Testis (tissue), 2 donors: ENCODE measurements at regions not wholly inside any gene's neighbourhood (a gene's known extent, or its start where the extent isn't known, plus 50 kb on each side); places are given as distances from the start of the nearest gene placed in this dataset.

Source experiments
- DNase-seq: peaks from one replicate; pipeline ENCODE4 v3.0.0-alpha.2; 2019
- H3K27ac ChIP-seq, 2 donors: fragments of 200-600 bp; sonication (generic); one replicate each; pipeline ENCODE4 v1.5.1; 2019
- H3K27me3 ChIP-seq: fragments of 200-600 bp; sonication (generic); one replicate; pipeline ENCODE4 v1.5.1; 2019
- H3K36me3 ChIP-seq: fragments of 200-600 bp; sonication (generic); one replicate; pipeline ENCODE4 v1.5.1; 2017; ENCODE audit warnings: low read depth; ENCODE audit errors: missing control alignments
- H3K4me1 ChIP-seq: fragments of 200-600 bp; sonication (generic); one replicate; pipeline ENCODE4 v1.5.1; 2019
- H3K4me3 ChIP-seq, 2 donors: fragments of 200-600 bp; sonication (generic); one replicate each; pipeline ENCODE4 v1.5.1; 2017 to 2019
- H3K9me3 ChIP-seq: fragments of 200-600 bp; sonication (generic); one replicate; pipeline ENCODE4 v1.5.1; 2017
- POLR2A ChIP-seq: fragments of 450-650 bp; IDR thresholded peaks from one replicate; pipeline ENCODE4 v1.6.1; 2017; ENCODE audit warnings: antibody characterized with exemption, mild to moderate bottlenecking, moderate library complexity
- WGBS, 2 donors: methylation state at CpG; one replicate each; pipeline ENCODE4 v1.1.5; 2018; 5-methylcytosine and 5-hydroxymethylcytosine counted together
- intact Hi-C: fragments of 100-400 bp; cut with DNase I; formaldehyde crosslinking; loops from one replicate; pipeline ENCODE4 v1.15.1; 2023; ENCODE audit warnings: low total_unique reads
- TF ChIP-seq, protein P1 (sequence below), 3 experiments: fragments of 450-650 bp in 2 of 3; fragments of 200-600 bp in 1 of 3; sonication (generic) in 1 of 3; IDR thresholded peaks; one replicate each; pipeline ENCODE4 v1.5.1; 2016 to 2019; ENCODE audit warnings: antibody characterized with exemption in 3 of 3, mild to moderate bottlenecking in 2 of 3, moderate library complexity in 1 of 3

DNA sequence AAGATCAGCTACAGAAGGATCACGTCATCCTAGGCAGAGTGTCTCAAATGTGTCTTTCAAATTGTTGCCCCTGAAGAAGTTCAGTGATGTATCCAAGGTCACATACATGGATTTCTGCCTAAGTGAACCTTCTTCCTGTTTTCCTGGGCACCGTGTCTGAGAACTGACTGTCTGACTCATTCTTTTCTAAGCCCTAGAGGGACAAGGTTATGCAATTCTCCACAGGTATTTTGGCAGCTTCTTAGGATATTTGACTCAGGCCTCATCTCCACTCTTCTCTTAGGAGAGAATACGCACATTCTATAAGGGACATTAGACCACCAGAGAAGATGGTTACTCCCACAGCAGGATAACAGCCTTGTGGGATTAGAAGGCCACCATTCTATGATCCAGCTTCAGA lies 391.9 kb upstream of the THBS1 start:
- Histone ChIP-seq H3K9me3 (no peaks in the 10 kb centered on the region), H3K4me1 (peaks cover 9% of the 10 kb centered on the region), H3K27me3 (no peaks in the 10 kb centered on the region), H3K36me3 (no peaks in the 10 kb centered on the region), H3K4me3 (no peak overlapping the region), H3K27ac (no peak overlapping the region)
- intact Hi-C loops, result loop anchor here (10.0 kb wide), 1 partner anchor 396 kb away; the partner anchor contains the start of gene THBS1
- TF ChIP-seq POLR2A, result no peak
- TF ChIP-seq, protein P1, sequence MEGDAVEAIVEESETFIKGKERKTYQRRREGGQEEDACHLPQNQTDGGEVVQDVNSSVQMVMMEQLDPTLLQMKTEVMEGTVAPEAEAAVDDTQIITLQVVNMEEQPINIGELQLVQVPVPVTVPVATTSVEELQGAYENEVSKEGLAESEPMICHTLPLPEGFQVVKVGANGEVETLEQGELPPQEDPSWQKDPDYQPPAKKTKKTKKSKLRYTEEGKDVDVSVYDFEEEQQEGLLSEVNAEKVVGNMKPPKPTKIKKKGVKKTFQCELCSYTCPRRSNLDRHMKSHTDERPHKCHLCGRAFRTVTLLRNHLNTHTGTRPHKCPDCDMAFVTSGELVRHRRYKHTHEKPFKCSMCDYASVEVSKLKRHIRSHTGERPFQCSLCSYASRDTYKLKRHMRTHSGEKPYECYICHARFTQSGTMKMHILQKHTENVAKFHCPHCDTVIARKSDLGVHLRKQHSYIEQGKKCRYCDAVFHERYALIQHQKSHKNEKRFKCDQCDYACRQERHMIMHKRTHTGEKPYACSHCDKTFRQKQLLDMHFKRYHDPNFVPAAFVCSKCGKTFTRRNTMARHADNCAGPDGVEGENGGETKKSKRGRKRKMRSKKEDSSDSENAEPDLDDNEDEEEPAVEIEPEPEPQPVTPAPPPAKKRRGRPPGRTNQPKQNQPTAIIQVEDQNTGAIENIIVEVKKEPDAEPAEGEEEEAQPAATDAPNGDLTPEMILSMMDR (IDR thresholded peaks at IDR 0.05), result no peak
- WGBS, 2 donors, result 45 to 47% methylated on average over 3 of the region's 3 CpGs
- DNase-seq, result no peak

DNA sequence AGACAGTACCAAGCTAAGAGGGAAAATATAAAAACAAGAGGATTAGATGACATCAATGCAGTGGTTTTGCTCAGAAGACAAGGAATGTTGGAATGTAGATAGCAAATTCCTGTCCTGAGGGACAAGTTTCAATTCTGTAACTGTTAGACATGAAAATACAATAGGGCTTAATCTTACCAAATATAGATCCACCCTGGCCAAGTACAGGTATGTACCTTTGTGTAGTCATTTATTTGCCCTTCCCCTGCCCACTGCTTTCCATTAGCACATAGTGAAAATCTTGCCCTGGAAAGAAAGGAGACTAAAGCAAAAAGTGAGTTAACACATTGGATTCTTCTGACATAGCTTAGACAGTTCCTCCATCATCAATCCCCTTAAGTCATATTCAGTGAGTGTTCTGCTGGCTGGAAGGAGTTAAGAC lies 389.0 kb upstream of the THBS1 start:
- Histone ChIP-seq H3K4me1 (peaks cover 9% of the 10 kb centered on the region), H3K27me3 (no peaks in the 10 kb centered on the region), H3K36me3 (no peaks in the 10 kb centered on the region), H3K9me3 (no peaks in the 10 kb centered on the region), H3K4me3 (no peak overlapping the region), H3K27ac (no peak overlapping the region)
- intact Hi-C loops, result no loop called here
- TF ChIP-seq, protein P1 (IDR thresholded peaks at IDR 0.05), result no peak
- no peak for TF ChIP-seq POLR2A
- DNase-seq, result no peak

DNA sequence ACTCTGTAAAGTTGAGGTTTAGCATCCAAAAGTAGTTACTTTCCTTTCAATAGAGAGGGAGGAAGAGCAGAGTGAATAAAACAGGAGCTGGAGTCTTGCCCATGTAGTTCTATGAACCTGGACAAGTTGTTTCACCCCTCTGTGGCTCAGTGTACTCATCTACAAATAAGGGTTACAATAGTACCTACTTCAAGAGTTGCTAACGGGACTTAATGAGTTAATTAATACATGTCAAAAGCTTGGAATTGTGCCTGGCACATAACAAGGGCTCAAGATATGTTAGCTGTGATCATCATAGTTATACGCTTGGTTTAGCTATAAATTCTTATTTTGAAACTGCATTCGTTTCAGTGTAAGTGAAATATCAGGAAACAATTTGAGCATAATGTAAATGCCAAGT lies 388.5 kb upstream of the THBS1 start:
- 66 to 69% methylated on average over 3 of the region's 3 CpGs for WGBS, 2 donors
- intact Hi-C loops, result no loop called here
- peaks cover 9% of the 10 kb centered on the region for H3K4me1 ChIP-seq
- H3K27ac ChIP-seq, result no peak overlapping the region
- no peak for TF ChIP-seq POLR2A
- TF ChIP-seq, protein P1 (IDR thresholded peaks at IDR 0.05), result no peak
- no peak for DNase-seq
- H3K36me3 ChIP-seq, result no peaks in the 10 kb centered on the region
- no peak overlapping the region for H3K4me3 ChIP-seq
- no peaks in the 10 kb centered on the region for H3K9me3 ChIP-seq
- no peaks in the 10 kb centered on the region for H3K27me3 ChIP-seq

DNA sequence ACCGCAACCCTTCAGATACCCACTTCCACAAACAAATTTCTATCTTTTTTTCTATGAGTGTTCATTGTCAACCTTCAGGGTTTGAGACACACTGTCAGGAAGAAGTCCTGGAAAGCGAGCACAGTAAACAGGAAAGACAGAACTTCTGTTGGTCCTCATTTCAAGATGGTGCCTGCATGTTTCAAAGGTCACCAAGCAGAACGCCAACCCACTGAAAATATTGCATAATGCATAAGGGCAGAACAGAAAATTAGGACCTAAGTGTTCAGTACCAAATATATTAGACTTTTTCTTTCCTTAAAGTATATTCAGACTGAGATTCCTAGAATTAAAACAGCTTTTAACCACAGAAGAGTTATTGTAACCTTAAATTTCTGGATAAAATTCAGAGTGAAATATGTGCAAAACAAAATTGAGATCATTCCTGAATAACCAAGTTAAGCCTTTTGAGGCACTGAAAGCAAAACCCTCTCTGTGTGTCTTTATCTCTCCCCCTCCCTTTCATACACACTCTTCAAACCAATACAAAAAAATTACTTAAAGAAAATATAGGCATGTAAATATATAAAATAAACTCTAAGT lies 387.8 kb upstream of the THBS1 start:
- 87 to 95% methylated on average over 3 of the region's 3 CpGs for WGBS, 2 donors
- Histone ChIP-seq H3K27ac (no peak overlapping the region), H3K9me3 (no peaks in the 10 kb centered on the region), H3K27me3 (no peaks in the 10 kb centered on the region), H3K36me3 (no peaks in the 10 kb centered on the region), H3K4me1 (peaks cover 9% of the 10 kb centered on the region), H3K4me3 (no peak overlapping the region)
- TF ChIP-seq, protein P1 (IDR thresholded peaks at IDR 0.05), result no peak
- no peak for TF ChIP-seq POLR2A
- DNase-seq, result no peak
- intact Hi-C loops, result no loop called here

DNA sequence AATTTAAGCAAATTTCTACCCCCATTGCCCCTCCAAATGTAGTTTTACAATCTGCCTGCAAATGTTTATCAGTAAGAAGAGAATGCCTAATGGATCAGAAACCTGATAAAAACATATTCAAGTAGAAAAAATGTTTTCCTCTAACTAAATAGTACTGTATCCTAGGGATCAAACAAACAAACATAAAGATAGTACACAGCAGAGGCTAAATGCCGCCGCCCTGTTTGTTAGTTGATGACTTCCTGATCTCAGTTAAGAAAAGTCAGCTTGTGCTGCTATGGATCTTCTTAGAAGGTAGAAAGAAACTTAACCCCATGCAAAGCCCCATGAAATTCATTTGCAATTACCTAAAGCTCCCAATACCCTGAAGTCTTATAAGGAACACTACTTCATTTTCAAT lies 387.3 kb upstream of the THBS1 start:
- no peak overlapping the region for H3K4me3 ChIP-seq
- H3K4me1 ChIP-seq, result peaks cover 6% of the 10 kb centered on the region
- no peaks in the 10 kb centered on the region for H3K27me3 ChIP-seq
- DNase-seq, result no peak
- no peak overlapping the region for H3K27ac ChIP-seq
- intact Hi-C loops, result no loop called here
- 86 to 96% methylated on average over 2 of the region's 2 CpGs for WGBS, 2 donors
- H3K9me3 ChIP-seq, result no peaks in the 10 kb centered on the region
- no peak for TF ChIP-seq POLR2A
- TF ChIP-seq, protein P1 (IDR thresholded peaks at IDR 0.05), result no peak
- no peaks in the 10 kb centered on the region for H3K36me3 ChIP-seq
